Fibroblast of pulmonary artery (primary cell): ENCODE measurements at regions not wholly inside any gene's neighbourhood (a gene's known extent, or its start where the extent isn't known, plus 50 kb on each side); places are given as distances from the start of the nearest gene placed in this dataset.

ENCODE experiments used
- DNase-seq: peaks from one replicate; pipeline ENCODE4 v3.0.0-alpha.2; 2010; ENCODE audit warnings: low read depth
- H3K4me3 ChIP-seq: replicated peaks from 2 replicates; pipeline ENCODE4 v1.5.1; 2011; ENCODE audit warnings: low read depth, mild to moderate bottlenecking, control low read depth, low read length, moderate library complexity
- CTCF ChIP-seq: IDR thresholded peaks from 2 replicates; pipeline ENCODE4 v1.5.1; 2011; ENCODE audit warnings: mild to moderate bottlenecking, control low read depth, low read length, inconsistent platforms; ENCODE audit errors: missing control alignments

- no peak for TF ChIP-seq CTCF
- DNase-seq, result peak; percentile 11
- no peak overlapping the region for H3K4me3 ChIP-seq
Measured at GRCh38 chr18:37729716-37730115, 164.1 kb upstream of the CELF4 start.

- TF ChIP-seq CTCF, result no peak
- DNase-seq, result no peak
- no peak overlapping the region for H3K4me3 ChIP-seq
Measured at GRCh38 chr18:37724206-37724605, 158.6 kb upstream of the CELF4 start.

- no peak for TF ChIP-seq CTCF
- peak; percentile 53 for DNase-seq
- H3K4me3 ChIP-seq, result no peak overlapping the region
Measured at GRCh38 chr18:37721544-37722522, 156.2 kb upstream of the CELF4 start.

DNA sequence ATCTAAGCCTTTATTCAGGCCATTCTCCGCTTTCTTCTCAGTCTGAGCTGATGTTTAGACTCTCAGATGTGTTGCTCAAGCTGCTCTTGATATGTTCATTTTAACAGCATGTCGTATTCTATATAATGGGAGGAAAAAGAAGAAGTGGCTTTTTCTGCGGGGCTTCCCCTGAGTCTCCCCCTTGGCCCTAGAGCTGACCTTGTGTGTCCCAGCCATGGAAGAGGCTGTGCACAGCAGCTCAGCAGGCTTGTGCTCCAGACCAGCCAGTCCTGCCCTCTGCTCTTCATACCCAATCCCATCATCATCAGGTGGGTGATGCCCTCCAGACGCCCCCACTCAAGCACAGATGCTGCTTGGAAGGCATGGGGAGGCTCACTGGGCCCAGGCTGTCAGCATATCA is 155.1 kb upstream of the CELF4 start:
- no peak for DNase-seq
- H3K4me3 ChIP-seq, result no peak overlapping the region
- no peak for TF ChIP-seq CTCF

GRCh38 chr18:37717656-37718055 is 152.1 kb upstream of the CELF4 start:
- no peak overlapping the region for H3K4me3 ChIP-seq
- no peak for DNase-seq
- TF ChIP-seq CTCF, result no peak

DNA sequence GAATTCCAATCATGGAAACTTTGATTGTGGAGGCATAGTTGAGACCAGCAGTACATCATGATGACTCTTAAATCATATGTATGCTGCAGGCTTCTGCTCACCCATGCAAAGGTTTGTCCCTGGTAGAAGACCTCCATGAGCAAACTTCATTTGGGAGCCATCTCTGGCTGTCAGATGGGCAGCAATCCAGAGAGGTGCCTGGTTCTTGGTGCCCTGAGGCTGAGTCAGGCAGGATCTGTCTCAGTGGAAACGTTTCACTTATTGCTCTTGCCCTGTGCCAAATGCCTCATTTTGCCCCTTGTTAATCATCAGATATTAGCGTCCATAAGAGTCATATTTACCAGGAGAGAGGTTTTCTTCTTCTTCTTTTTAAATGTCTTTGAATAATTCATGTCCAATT is 151.5 kb upstream of the CELF4 start:
- TF ChIP-seq CTCF, result no peak
- no peak for DNase-seq
- no peak overlapping the region for H3K4me3 ChIP-seq
